ENCODE measurements at regions not wholly inside any gene's neighbourhood (a gene's known extent, or its start where the extent isn't known, plus 50 kb on each side); places are given as distances from the start of the nearest gene placed in this dataset.

DNA sequence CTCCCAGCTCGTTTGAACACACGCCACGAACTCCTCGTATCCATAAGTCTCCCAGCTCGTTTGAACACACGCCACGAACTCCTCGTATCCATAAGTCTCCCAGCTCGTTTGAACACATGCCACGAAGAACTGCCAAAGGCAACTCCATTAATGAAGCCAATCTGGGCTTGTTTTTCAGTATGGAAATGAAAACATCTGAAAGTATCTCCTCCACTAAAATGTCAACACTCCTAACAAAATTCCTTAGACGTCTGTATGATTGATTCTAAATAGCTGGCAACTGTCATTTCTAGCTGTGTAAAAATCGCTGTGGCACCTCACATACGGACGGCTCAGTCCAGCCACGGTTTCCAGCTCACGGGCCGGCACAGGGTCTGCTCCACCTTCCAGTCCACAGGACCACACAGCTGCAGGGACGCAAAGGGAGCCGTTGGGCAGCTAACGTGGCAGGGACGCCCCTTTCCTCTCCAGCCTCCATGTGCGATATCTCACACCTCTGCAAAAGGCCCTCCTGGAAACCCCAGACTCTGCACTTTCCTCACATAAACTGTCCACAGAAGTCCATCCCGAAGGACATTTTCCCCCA, 67.1 kb upstream of the METRNL start:
- DNase-seq, result no peak
- Mint-ChIP-seq H3K36me3 (peaks cover 42 to 53% of the 10 kb centered on the region in 2 donors), H3K4me1 (peaks cover 6% of the 10 kb centered on the region), H3K9me3 (peaks cover 0 to 7% (median 3%) of the 10 kb centered on the region in 7 donors), H3K27ac (peak overlapping the region in 1 of 7 donors; percentile 43), H3K27me3 (ENCODE audit: low read depth in 3 of 3) (peaks cover 0 to 1% (median 0%) of the 10 kb centered on the region in 3 donors), H3K4me3 (no peak overlapping the region)
- Histone ChIP-seq H4K20me1 (ENCODE audit: insufficient read depth, low read length) (no peaks in the 10 kb centered on the region), H3K4me3 (replicated peaks in 1 of 3; ENCODE audit: low read depth in 2 of 3, low read length in 3 of 3) (no peak overlapping the region), H3K4me1 (ENCODE audit: control insufficient read depth in 1 of 2, insufficient read depth in 2 of 2, low read length in 2 of 2) (no peaks in the 10 kb centered on the region), H2AFZ (ENCODE audit: insufficient read depth, low read depth, low read length, poor library complexity, severe bottlenecking) (no peak overlapping the region), H3K9ac (ENCODE audit: insufficient read depth, low read length, poor library complexity, severe bottlenecking) (no peak overlapping the region), H3K9me3 (replicated peaks in 1 of 2; ENCODE audit: control insufficient read depth in 1 of 2, insufficient read depth in 1 of 2, low read length in 2 of 2) (peaks cover 0 to 11% of the 10 kb centered on the region in 2 donors), H3K4me2 (replicated peaks; ENCODE audit: extremely low read depth, low read length, poor library complexity, severe bottlenecking) (no peak overlapping the region), H3K27me3 (ENCODE audit: control insufficient read depth in 2 of 2, insufficient read depth in 2 of 2, low read length in 2 of 2) (no peaks in the 10 kb centered on the region), H3K36me3 (replicated peaks in 1 of 2; ENCODE audit: control insufficient read depth in 1 of 2, insufficient read depth in 2 of 2, low read length in 2 of 2) (peaks cover 7 to 42% of the 10 kb centered on the region in 2 donors), H3K79me2 (ENCODE audit: insufficient read depth, low read length) (peaks cover 28% of the 10 kb centered on the region), H3K27ac (ENCODE audit: low read depth in 1 of 2, low read length in 2 of 2) (no peak overlapping the region)
- intact Hi-C loops (cut with micrococcal nuclease), result no loop called here
- WGBS (ENCODE audit: insufficient coverage), result 97% methylated on average over 13 of the region's 23 CpGs
- TF ChIP-seq, protein P1, sequence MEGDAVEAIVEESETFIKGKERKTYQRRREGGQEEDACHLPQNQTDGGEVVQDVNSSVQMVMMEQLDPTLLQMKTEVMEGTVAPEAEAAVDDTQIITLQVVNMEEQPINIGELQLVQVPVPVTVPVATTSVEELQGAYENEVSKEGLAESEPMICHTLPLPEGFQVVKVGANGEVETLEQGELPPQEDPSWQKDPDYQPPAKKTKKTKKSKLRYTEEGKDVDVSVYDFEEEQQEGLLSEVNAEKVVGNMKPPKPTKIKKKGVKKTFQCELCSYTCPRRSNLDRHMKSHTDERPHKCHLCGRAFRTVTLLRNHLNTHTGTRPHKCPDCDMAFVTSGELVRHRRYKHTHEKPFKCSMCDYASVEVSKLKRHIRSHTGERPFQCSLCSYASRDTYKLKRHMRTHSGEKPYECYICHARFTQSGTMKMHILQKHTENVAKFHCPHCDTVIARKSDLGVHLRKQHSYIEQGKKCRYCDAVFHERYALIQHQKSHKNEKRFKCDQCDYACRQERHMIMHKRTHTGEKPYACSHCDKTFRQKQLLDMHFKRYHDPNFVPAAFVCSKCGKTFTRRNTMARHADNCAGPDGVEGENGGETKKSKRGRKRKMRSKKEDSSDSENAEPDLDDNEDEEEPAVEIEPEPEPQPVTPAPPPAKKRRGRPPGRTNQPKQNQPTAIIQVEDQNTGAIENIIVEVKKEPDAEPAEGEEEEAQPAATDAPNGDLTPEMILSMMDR (IDR thresholded peaks at IDR 0.05), result no peak

DNA sequence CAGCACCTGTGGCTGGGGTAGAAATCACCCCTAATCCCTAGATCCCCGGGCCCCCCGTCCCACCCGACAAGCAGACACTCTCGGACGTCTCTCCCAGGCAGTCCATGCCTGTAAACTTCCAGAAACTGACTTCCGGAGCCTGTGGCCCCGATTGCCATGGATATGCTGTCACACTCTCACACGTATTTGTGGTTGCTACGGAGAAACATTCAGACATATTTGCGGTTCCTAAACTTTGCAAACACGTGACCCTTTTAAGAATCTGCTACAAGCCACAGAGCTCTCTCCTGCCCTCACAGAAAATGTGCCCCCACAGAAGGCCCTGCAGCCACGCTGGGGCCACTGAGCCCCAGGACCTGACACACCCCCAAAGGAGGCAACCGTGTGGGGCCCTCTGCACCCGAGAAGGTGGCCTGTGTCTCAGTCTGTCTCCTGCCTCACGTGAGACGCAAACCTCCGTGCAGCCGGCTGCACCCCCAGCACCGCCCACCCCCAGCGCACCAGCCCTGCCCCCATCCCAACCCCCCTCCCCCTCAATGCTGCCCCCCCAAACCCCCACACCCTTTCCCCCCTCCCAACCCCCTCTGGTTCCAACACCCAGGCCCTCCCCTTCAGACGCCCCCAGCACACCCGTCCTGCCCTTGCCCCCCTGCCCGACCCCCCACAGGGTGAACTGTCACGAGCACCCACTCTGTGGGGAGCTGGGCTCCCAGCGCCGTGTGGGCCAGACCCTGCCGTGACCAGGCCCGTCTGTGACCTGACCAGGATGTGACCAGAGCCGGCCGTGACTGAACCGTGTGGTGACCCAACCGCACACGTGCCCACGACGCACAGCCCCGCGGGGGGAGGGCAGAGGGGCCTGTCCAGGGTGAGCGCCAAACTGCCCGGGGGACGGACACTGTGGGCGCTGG, 66.3 kb upstream of the METRNL start:
- intact Hi-C loops (cut with micrococcal nuclease), result no loop called here
- no peaks in the 10 kb centered on the region for H3K4me1 ChIP-seq (ENCODE audit: control insufficient read depth in 1 of 2, insufficient read depth in 2 of 2, low read length in 2 of 2)
- peak overlapping the region in 1 of 2 donors; percentile 14 for H3K27ac ChIP-seq (ENCODE audit: low read depth in 1 of 2, low read length in 2 of 2)
- no peak overlapping the region for H3K4me2 ChIP-seq (replicated peaks; ENCODE audit: extremely low read depth, low read length, poor library complexity, severe bottlenecking)
- H3K27me3 ChIP-seq (ENCODE audit: control insufficient read depth in 2 of 2, insufficient read depth in 2 of 2, low read length in 2 of 2), result no peaks in the 10 kb centered on the region
- Mint-ChIP-seq H3K4me3 (no peak overlapping the region), H3K4me1 (peaks cover 6% of the 10 kb centered on the region), H3K27me3 (ENCODE audit: low read depth in 3 of 3) (peaks cover 0 to 1% (median 0%) of the 10 kb centered on the region in 3 donors), H3K36me3 (peaks cover 36 to 52% of the 10 kb centered on the region in 2 donors), H3K27ac (peak overlapping the region in 2 of 7 donors; percentile 42 to 43), H3K9me3 (peaks cover 0 to 11% (median 4%) of the 10 kb centered on the region in 7 donors)
- H2AFZ ChIP-seq (ENCODE audit: insufficient read depth, low read depth, low read length, poor library complexity, severe bottlenecking), result no peak overlapping the region
- WGBS (ENCODE audit: insufficient coverage), result 94% methylated on average over 27 of the region's 41 CpGs
- no peak overlapping the region for H3K4me3 ChIP-seq (replicated peaks in 1 of 3; ENCODE audit: low read depth in 2 of 3, low read length in 3 of 3)
- DNase-seq, result no peak
- H3K79me2 ChIP-seq (ENCODE audit: insufficient read depth, low read length), result peaks cover 35% of the 10 kb centered on the region
- peaks cover 5 to 16% of the 10 kb centered on the region in 2 donors for H3K9me3 ChIP-seq (replicated peaks in 1 of 2; ENCODE audit: control insufficient read depth in 1 of 2, insufficient read depth in 1 of 2, low read length in 2 of 2)
- H4K20me1 ChIP-seq (ENCODE audit: insufficient read depth, low read length), result no peaks in the 10 kb centered on the region
- H3K9ac ChIP-seq (ENCODE audit: insufficient read depth, low read length, poor library complexity, severe bottlenecking), result no peak overlapping the region
- peaks cover 4 to 39% of the 10 kb centered on the region in 2 donors for H3K36me3 ChIP-seq (replicated peaks in 1 of 2; ENCODE audit: control insufficient read depth in 1 of 2, insufficient read depth in 2 of 2, low read length in 2 of 2)
- TF ChIP-seq, protein P1 (IDR thresholded peaks at IDR 0.05), result no peak
